ENCODE measurements at regions not wholly inside any gene's neighbourhood (a gene's known extent, or its start where the extent isn't known, plus 50 kb on each side); places are given as distances from the start of the nearest gene placed in this dataset.

- TF ChIP-seq GATA2 (IDR thresholded peaks at IDR 0.05; ENCODE audit: low read depth, low read length) (no peak), GATA3 (IDR thresholded peaks at IDR 0.05; ENCODE audit: low read depth, low read length) (no peak)
Measured at GRCh38 chr13:34708566-34709313, 233.3 kb upstream of the NBEA start.

Data from SH-SY5Y (cell line).